HCT116 (cell line): ENCODE measurements at regions not wholly inside any gene's neighbourhood (a gene's known extent, or its start where the extent isn't known, plus 50 kb on each side); places are given as distances from the start of the nearest gene placed in this dataset.

Experiments
- ATAC-seq: fragments of 200-7000 bp; cut with Tn5 transposase; 2 replicates; pipeline ENCODE4 v1.9.1; 2020; ENCODE audit warnings: mild to moderate bottlenecking, moderate library complexity
- BruUV-seq: library from RNA; stranded (reverse); fragments of 400-500 nt; replicated peaks from 2 replicates; lab custom pipeline; 2021; lab: Mats Ljungman, UMichigan
- CTCF ChIA-PET: fragments of 300-600 bp; sonication (Branson Sonifier 250); formaldehyde crosslinking; loops from one replicate; lab custom pipeline; 2021; ENCODE audit warnings: antibody characterized with exemption; lab: Charles Lee
- POLR2A ChIA-PET: fragments of 300-600, 350-600 bp; sonication (Branson Sonifier 250); formaldehyde crosslinking; loops from one replicate; lab custom pipeline; 2021; ENCODE audit warnings: antibody characterized with exemption; lab: Charles Lee
- RAD21 ChIA-PET, 2 experiments: fragments of 300-600 bp; sonication (Branson Sonifier 250); formaldehyde crosslinking; loops; one replicate each; lab custom pipeline; 2023; ENCODE audit warnings: low total read pairs in 2 of 2; ENCODE audit not compliant: uncharacterized antibody in 2 of 2, unreplicated experiment in 2 of 2, low non-redundant PET in 1 of 2; lab: Charles Lee
- DNase-seq: peaks from one replicate; pipeline ENCODE4 v3.0.0-alpha.2; 2010; ENCODE audit warnings: low read depth, low spot score
- H2AFZ ChIP-seq: fragments of 200-600 bp; shearing (Covaris generic), sonication (generic); 2 replicates; pipeline ENCODE4 v1.6.1; 2017; ENCODE audit warnings: low read depth, mixed run types, mixed read lengths, antibody characterized with exemption, low read length; ENCODE audit not compliant: poor library complexity, severe bottlenecking
- H3K27ac ChIP-seq: 2 replicates; pipeline ENCODE4 v1.5.1; 2012; ENCODE audit warnings: low read depth, low read length
- H3K27me3 ChIP-seq: fragments of 200-600 bp; sonication (generic); 2 replicates; pipeline ENCODE4 v1.6.1; 2016; ENCODE audit warnings: mixed run types, low read length, mixed read lengths; ENCODE audit not compliant: insufficient read depth
- H3K36me3 ChIP-seq, 2 experiments: fragments of 200-500 bp in 1 of 2; fragments of 200-600 bp in 1 of 2; sonication (Bioruptor generic) in 1 of 2; sonication (generic) in 1 of 2; 2 replicates each; pipeline versions ENCODE4 v1.5.1 to v1.6.1; 2014 to 2016; ENCODE audit warnings: low read length in 2 of 2, inconsistent platforms in 1 of 2, mixed read lengths in 1 of 2, mixed run types in 1 of 2; ENCODE audit not compliant: insufficient read depth in 2 of 2, control insufficient read depth in 1 of 2
- H3K4me1 ChIP-seq, 2 experiments: fragments of 200-600 bp in 1 of 2; sonication (generic) in 1 of 2; 2 replicates each; pipeline versions ENCODE4 v1.5.1 to v1.6.1; 2012 to 2017; ENCODE audit warnings: low read length in 2 of 2, inconsistent platforms in 1 of 2, mild to moderate bottlenecking in 1 of 2, mixed read lengths in 1 of 2, mixed run types in 1 of 2, moderate library complexity in 1 of 2; ENCODE audit not compliant: insufficient read depth in 2 of 2, control insufficient read depth in 1 of 2
- H3K4me2 ChIP-seq: fragments of 200-600 bp; sonication (generic); 2 replicates; pipeline ENCODE4 v1.6.1; 2017; ENCODE audit warnings: mixed run types, low read length, mixed read lengths
- H3K4me3 ChIP-seq, 2 experiments: fragments of 200-600 bp in 1 of 2; sonication (generic) in 1 of 2; replicated peaks in 1 of 2; 2 replicates each; pipeline ENCODE4 v1.5.1; 2011 to 2016; ENCODE audit warnings: low read length in 2 of 2, control low read depth in 1 of 2, low read depth in 1 of 2, mild to moderate bottlenecking in 1 of 2, mixed read lengths in 1 of 2, mixed run types in 1 of 2
- H3K79me2 ChIP-seq: fragments of 200-600 bp; sonication (generic); 2 replicates; pipeline ENCODE4 v1.6.1; 2017; ENCODE audit warnings: mild to moderate bottlenecking, mixed run types, low read length, moderate library complexity, mixed read lengths; ENCODE audit not compliant: insufficient read depth
- H3K9ac ChIP-seq: fragments of 200-600 bp; sonication (generic); 2 replicates; pipeline ENCODE4 v1.6.1; 2016; ENCODE audit warnings: low read length, mixed read lengths
- H3K9me2 ChIP-seq: fragments of 200-600 bp; sonication (generic), shearing (Covaris generic); 2 replicates; pipeline ENCODE4 v1.6.1; 2017; ENCODE audit warnings: mixed run types, mild to moderate bottlenecking, moderate library complexity; ENCODE audit not compliant: insufficient read depth
- H3K9me3 ChIP-seq, 2 experiments: fragments of 200-500 bp in 1 of 2; fragments of 200-600 bp in 1 of 2; sonication (Bioruptor generic) in 1 of 2; sonication (generic) in 1 of 2; 2 replicates each; pipeline ENCODE4 v1.6.1; 2014 to 2017; ENCODE audit warnings: low read length in 2 of 2, mixed read lengths in 2 of 2, inconsistent platforms in 1 of 2, low read depth in 1 of 2, mild to moderate bottlenecking in 1 of 2, mixed run types in 1 of 2, moderate library complexity in 1 of 2; ENCODE audit not compliant: control insufficient read depth in 1 of 2, insufficient read depth in 1 of 2
- H4K20me1 ChIP-seq: fragments of 200-600 bp; sonication (generic), shearing (Covaris generic); 2 replicates; pipeline ENCODE4 v1.6.1; 2017; ENCODE audit warnings: mixed run types, mild to moderate bottlenecking, moderate library complexity; ENCODE audit not compliant: insufficient read depth
- ATF3 ChIP-seq: IDR thresholded peaks from 2 replicates; pipeline ENCODE4 v1.6.1; 2012
- CBX3 ChIP-seq: IDR thresholded peaks from 2 replicates; pipeline ENCODE4 v1.6.1; 2012; ENCODE audit warnings: low read depth
- CTCF ChIP-seq, 3 experiments: fragments of 200-600 bp in 1 of 3; sonication (generic) in 1 of 3; IDR thresholded peaks in 2 of 3; conservative IDR thresholded peaks in 1 of 3; 2 replicates each; pipeline ENCODE4 v1.5.1; 2012 to 2017; ENCODE audit warnings: low read depth in 2 of 3, low read length in 2 of 3, antibody characterized with exemption in 1 of 3, borderline replicate concordance in 1 of 3, control low read depth in 1 of 3, mild to moderate bottlenecking in 1 of 3, mixed read lengths in 1 of 3, mixed run types in 1 of 3, moderate library complexity in 1 of 3; ENCODE audit not compliant: insufficient read depth in 1 of 3
- EGR1 ChIP-seq: IDR thresholded peaks from 2 replicates; pipeline ENCODE4 v1.6.1; 2012; ENCODE audit warnings: low read depth
- ELF1 ChIP-seq: IDR thresholded peaks from 2 replicates; pipeline ENCODE4 v1.6.1; 2012; ENCODE audit warnings: low read depth, borderline replicate concordance
- FOSL1 ChIP-seq: IDR thresholded peaks from 2 replicates; pipeline ENCODE4 v1.6.1; 2012; ENCODE audit warnings: low read depth
- JUND ChIP-seq: IDR thresholded peaks from 2 replicates; pipeline ENCODE4 v1.6.1; 2012
- MAX ChIP-seq: IDR thresholded peaks from 2 replicates; pipeline ENCODE4 v1.6.1; 2012
- RAD21 ChIP-seq: IDR thresholded peaks from 2 replicates; pipeline ENCODE4 v1.6.1; 2012; ENCODE audit warnings: low read depth, mild to moderate bottlenecking
- SIN3A ChIP-seq: IDR thresholded peaks from 2 replicates; pipeline ENCODE4 v1.6.1; 2012; ENCODE audit warnings: low read depth
- TCF7L2 ChIP-seq: IDR thresholded peaks from 2 replicates; pipeline ENCODE4 v1.7.0; 2011; ENCODE audit warnings: borderline replicate concordance, inconsistent platforms; ENCODE audit not compliant: insufficient read depth, insufficient read length; ENCODE audit errors: extremely low read depth
- YY1 ChIP-seq: IDR thresholded peaks from 2 replicates; pipeline ENCODE4 v1.6.1; 2011; ENCODE audit warnings: low read length, low read depth, moderate library complexity, mild to moderate bottlenecking; ENCODE audit not compliant: insufficient replicate concordance; ENCODE audit errors: extremely low read depth
- ZNF274 ChIP-seq: fragments of 200-500 bp; sonication (Bioruptor generic); IDR thresholded peaks from 2 replicates; pipeline ENCODE4 v1.6.1; 2014; ENCODE audit warnings: mild to moderate bottlenecking, low read depth, low read length, inconsistent platforms
- intact Hi-C: fragments of 100-400 bp; cut with micrococcal nuclease; formaldehyde crosslinking; loops from 2 replicates; pipeline ENCODE4 v1.10.0; 2022
- TF ChIP-seq, protein P1 (sequence below): IDR thresholded peaks from 2 replicates; pipeline ENCODE4 v1.6.1; 2011; ENCODE audit warnings: mild to moderate bottlenecking, low read length, moderate library complexity; ENCODE audit not compliant: insufficient replicate concordance; ENCODE audit errors: extremely low read depth
- TF ChIP-seq, protein P2 (sequence below): IDR thresholded peaks from 2 replicates; pipeline ENCODE4 v1.6.1; 2012; ENCODE audit warnings: low read depth

- intact Hi-C loops = no loop called here
- POLR2A ChIA-PET = no interaction called here
- ATAC-seq = no peak
- no peak overlapping the region for H3K4me3 ChIP-seq
- H3K4me1 ChIP-seq = no peaks in the 10 kb centered on the region
- TF ChIP-seq TCF7L2 (no peak), CBX3 (no peak), JUND (no peak), SIN3A (no peak), ATF3 (no peak), FOSL1 (no peak), CTCF (IDR thresholded peaks at IDR 0.05 in 2 of 3, conservative IDR thresholded peaks at IDR 0.05 in 1 of 3; ENCODE audit: borderline replicate concordance in 1 of 3, insufficient read depth in 1 of 3, low read depth in 2 of 3, low read length in 2 of 3) (no peak), EGR1 (no peak), ELF1 (no peak), RAD21 (no peak), MAX (no peak), ZNF274 (no peak), YY1 (no peak)
- TF ChIP-seq, protein P1, sequence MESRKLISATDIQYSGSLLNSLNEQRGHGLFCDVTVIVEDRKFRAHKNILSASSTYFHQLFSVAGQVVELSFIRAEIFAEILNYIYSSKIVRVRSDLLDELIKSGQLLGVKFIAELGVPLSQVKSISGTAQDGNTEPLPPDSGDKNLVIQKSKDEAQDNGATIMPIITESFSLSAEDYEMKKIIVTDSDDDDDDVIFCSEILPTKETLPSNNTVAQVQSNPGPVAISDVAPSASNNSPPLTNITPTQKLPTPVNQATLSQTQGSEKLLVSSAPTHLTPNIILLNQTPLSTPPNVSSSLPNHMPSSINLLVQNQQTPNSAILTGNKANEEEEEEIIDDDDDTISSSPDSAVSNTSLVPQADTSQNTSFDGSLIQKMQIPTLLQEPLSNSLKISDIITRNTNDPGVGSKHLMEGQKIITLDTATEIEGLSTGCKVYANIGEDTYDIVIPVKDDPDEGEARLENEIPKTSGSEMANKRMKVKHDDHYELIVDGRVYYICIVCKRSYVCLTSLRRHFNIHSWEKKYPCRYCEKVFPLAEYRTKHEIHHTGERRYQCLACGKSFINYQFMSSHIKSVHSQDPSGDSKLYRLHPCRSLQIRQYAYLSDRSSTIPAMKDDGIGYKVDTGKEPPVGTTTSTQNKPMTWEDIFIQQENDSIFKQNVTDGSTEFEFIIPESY = no peak
- TF ChIP-seq, protein P2, sequence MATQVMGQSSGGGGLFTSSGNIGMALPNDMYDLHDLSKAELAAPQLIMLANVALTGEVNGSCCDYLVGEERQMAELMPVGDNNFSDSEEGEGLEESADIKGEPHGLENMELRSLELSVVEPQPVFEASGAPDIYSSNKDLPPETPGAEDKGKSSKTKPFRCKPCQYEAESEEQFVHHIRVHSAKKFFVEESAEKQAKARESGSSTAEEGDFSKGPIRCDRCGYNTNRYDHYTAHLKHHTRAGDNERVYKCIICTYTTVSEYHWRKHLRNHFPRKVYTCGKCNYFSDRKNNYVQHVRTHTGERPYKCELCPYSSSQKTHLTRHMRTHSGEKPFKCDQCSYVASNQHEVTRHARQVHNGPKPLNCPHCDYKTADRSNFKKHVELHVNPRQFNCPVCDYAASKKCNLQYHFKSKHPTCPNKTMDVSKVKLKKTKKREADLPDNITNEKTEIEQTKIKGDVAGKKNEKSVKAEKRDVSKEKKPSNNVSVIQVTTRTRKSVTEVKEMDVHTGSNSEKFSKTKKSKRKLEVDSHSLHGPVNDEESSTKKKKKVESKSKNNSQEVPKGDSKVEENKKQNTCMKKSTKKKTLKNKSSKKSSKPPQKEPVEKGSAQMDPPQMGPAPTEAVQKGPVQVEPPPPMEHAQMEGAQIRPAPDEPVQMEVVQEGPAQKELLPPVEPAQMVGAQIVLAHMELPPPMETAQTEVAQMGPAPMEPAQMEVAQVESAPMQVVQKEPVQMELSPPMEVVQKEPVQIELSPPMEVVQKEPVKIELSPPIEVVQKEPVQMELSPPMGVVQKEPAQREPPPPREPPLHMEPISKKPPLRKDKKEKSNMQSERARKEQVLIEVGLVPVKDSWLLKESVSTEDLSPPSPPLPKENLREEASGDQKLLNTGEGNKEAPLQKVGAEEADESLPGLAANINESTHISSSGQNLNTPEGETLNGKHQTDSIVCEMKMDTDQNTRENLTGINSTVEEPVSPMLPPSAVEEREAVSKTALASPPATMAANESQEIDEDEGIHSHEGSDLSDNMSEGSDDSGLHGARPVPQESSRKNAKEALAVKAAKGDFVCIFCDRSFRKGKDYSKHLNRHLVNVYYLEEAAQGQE = no peak
- TF ChIP-seq, all 23 proteins: peak for 0
- no TSS peak for BruUV-seq
- no peaks in the 10 kb centered on the region for H3K9me3 ChIP-seq
- H2AFZ ChIP-seq = no peak overlapping the region
- peaks cover 60% of the 10 kb centered on the region for H3K27me3 ChIP-seq
- no peaks in the 10 kb centered on the region for H3K79me2 ChIP-seq
- no peaks in the 10 kb centered on the region for H4K20me1 ChIP-seq
- H3K9ac ChIP-seq = no peak overlapping the region
- no peak overlapping the region for H3K4me2 ChIP-seq
- CTCF ChIA-PET = no interaction called here
- H3K36me3 ChIP-seq = no peaks in the 10 kb centered on the region
- RAD21 ChIA-PET = no interaction called here
- H3K27ac ChIP-seq = no peak overlapping the region
- H3K9me2 ChIP-seq = no peaks in the 10 kb centered on the region
- no peak for DNase-seq
Observed at GRCh38 chr18:57273194-57273593, 79.2 kb upstream of the ST8SIA3 start.
